WERI-Rb-1 (cell line): ENCODE measurements at regions not wholly inside any gene's neighbourhood (a gene's known extent, or its start where the extent isn't known, plus 50 kb on each side); places are given as distances from the start of the nearest gene placed in this dataset.
"Not testable (repeated sequence)": the region's sequence is repeated elsewhere in the genome, so short reads cannot be mapped to it uniquely, and the experiment has no call there.

Experiments
- DNase-seq: peaks from one replicate; pipeline ENCODE4 v3.0.0-alpha.2; 2020
- H3K27ac ChIP-seq: fragments of 250-450 bp; sonication (Bioruptor Pico); 2 replicates; pipeline ENCODE4 v1.5.1; 2020; ENCODE audit warnings: mild to moderate bottlenecking, moderate library complexity
- H3K27me3 ChIP-seq: fragments of 250-450 bp; sonication (Bioruptor Pico); 2 replicates; pipeline ENCODE4 v1.5.1; 2021; ENCODE audit warnings: mild to moderate bottlenecking, low read depth, moderate library complexity; ENCODE audit not compliant: insufficient read depth, severe bottlenecking
- H3K36me3 ChIP-seq: fragments of 250-450 bp; sonication (Bioruptor Pico); 2 replicates; pipeline ENCODE4 v1.5.1; 2020; ENCODE audit warnings: mild to moderate bottlenecking, moderate library complexity
- H3K4me3 ChIP-seq: 2 replicates; pipeline ENCODE4 v1.5.1; 2011; ENCODE audit warnings: low read depth, mild to moderate bottlenecking, control low read depth, low read length
- H3K9me3 ChIP-seq: fragments of 250-450 bp; sonication (Bioruptor Pico); 2 replicates; pipeline ENCODE4 v1.5.1; 2021; ENCODE audit warnings: mild to moderate bottlenecking, moderate library complexity; ENCODE audit not compliant: severe bottlenecking
- CTCF ChIP-seq: IDR thresholded peaks from 2 replicates; pipeline ENCODE4 v1.5.1; 2011; ENCODE audit warnings: low read depth, mild to moderate bottlenecking, control low read depth, inconsistent platforms, low read length

- Histone ChIP-seq H3K9me3 (peaks cover 11% of the 10 kb centered on the region), H3K27me3 (peaks cover 57% of the 10 kb centered on the region)
- H3K36me3 ChIP-seq, DNase-seq, H3K4me3 ChIP-seq, H3K27ac ChIP-seq: not testable (repeated sequence)
These were observed 1075.6 kb downstream of the RPIA start for GRCh38 chr2:89767058-89767457.

- TF ChIP-seq CTCF = no peak
- H3K36me3 ChIP-seq = no peaks in the 10 kb centered on the region
- no peak for DNase-seq
- H3K9me3 ChIP-seq = peaks cover 13% of the 10 kb centered on the region
- peaks cover 59% of the 10 kb centered on the region for H3K27me3 ChIP-seq
- no peak overlapping the region for H3K4me3 ChIP-seq
- H3K27ac ChIP-seq = no peak overlapping the region
These were observed 1076.3 kb downstream of the RPIA start for GRCh38 chr2:89767572-89768435.

GRCh38 chr2:89775885-89776284 is 1084.4 kb downstream of the RPIA start:
- Histone ChIP-seq H3K36me3 (no peaks in the 10 kb centered on the region), H3K27me3 (peaks cover 88% of the 10 kb centered on the region), H3K9me3 (peaks cover 67% of the 10 kb centered on the region), H3K4me3 (no peak overlapping the region), H3K27ac (no peak overlapping the region)
- DNase-seq = no peak
- no peak for TF ChIP-seq CTCF

GRCh38 chr2:89780318-89780717 is 1088.8 kb downstream of the RPIA start:
- H3K4me3 ChIP-seq = no peak overlapping the region
- H3K27ac ChIP-seq = no peak overlapping the region
- no peaks in the 10 kb centered on the region for H3K36me3 ChIP-seq
- no peak for TF ChIP-seq CTCF
- peaks cover 82% of the 10 kb centered on the region for H3K9me3 ChIP-seq
- H3K27me3 ChIP-seq = peaks cover 99% of the 10 kb centered on the region
- DNase-seq = no peak

- DNase-seq = no peak
- H3K4me3 ChIP-seq = no peak overlapping the region
- H3K27ac ChIP-seq = no peak overlapping the region
- H3K9me3 ChIP-seq = peaks cover 71% of the 10 kb centered on the region
- TF ChIP-seq CTCF = no peak
- peaks cover 95% of the 10 kb centered on the region for H3K27me3 ChIP-seq
- H3K36me3 ChIP-seq = no peaks in the 10 kb centered on the region
These were observed 1090.5 kb downstream of the RPIA start for GRCh38 chr2:89781962-89782361.

- H3K4me3 ChIP-seq = no peak overlapping the region
- no peak overlapping the region for H3K27ac ChIP-seq
- H3K27me3 ChIP-seq = peaks cover 83% of the 10 kb centered on the region
- H3K9me3 ChIP-seq = peaks cover 59% of the 10 kb centered on the region
- no peak for DNase-seq
- no peak for TF ChIP-seq CTCF
- H3K36me3 ChIP-seq = no peaks in the 10 kb centered on the region
These were observed 1093.5 kb downstream of the RPIA start for GRCh38 chr2:89784960-89785359.

- DNase-seq, H3K4me3 ChIP-seq, H3K36me3 ChIP-seq, H3K27ac ChIP-seq: not testable (repeated sequence)
- H3K9me3 ChIP-seq = peaks cover 58% of the 10 kb centered on the region
- peaks cover 83% of the 10 kb centered on the region for H3K27me3 ChIP-seq
These were observed 1094.1 kb downstream of the RPIA start for GRCh38 chr2:89785528-89785927.

- H3K4me3 ChIP-seq, H3K27ac ChIP-seq, H3K36me3 ChIP-seq, DNase-seq: not testable (repeated sequence)
- peaks cover 47% of the 10 kb centered on the region for H3K9me3 ChIP-seq
- peaks cover 83% of the 10 kb centered on the region for H3K27me3 ChIP-seq
These were observed 1095.2 kb downstream of the RPIA start for GRCh38 chr2:89786642-89787041.

- peaks cover 41% of the 10 kb centered on the region for H3K9me3 ChIP-seq
- not testable (repeated sequence) for H3K36me3 ChIP-seq, DNase-seq, H3K27ac ChIP-seq, H3K4me3 ChIP-seq
- peaks cover 92% of the 10 kb centered on the region for H3K27me3 ChIP-seq
These were observed 1104.1 kb downstream of the RPIA start for GRCh38 chr2:89795530-89795929.
